ENCODE measurements at regions not wholly inside any gene's neighbourhood (a gene's known extent, or its start where the extent isn't known, plus 50 kb on each side); places are given as distances from the start of the nearest gene placed in this dataset.

DNA sequence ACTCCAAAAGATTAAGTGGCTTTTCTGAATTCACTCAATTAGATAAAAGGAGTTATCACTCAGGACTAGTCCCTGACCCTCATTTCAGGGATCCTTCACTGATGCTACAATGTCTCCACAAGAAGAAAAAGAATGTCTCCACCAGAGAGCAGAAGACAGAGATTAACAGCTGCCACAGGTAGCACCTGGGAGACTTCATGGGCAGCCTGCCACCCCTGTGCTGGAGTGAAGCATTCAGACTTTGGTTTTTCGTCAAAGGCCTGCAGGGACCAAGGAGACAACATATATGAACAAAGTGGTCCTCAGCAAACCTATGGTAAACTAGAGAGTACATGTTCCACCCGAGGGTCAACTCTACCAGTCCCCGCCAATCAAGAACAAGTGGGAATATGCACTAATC lies 197.0 kb upstream of the ACVR2A start:
- no peak for DNase-seq

DNA sequence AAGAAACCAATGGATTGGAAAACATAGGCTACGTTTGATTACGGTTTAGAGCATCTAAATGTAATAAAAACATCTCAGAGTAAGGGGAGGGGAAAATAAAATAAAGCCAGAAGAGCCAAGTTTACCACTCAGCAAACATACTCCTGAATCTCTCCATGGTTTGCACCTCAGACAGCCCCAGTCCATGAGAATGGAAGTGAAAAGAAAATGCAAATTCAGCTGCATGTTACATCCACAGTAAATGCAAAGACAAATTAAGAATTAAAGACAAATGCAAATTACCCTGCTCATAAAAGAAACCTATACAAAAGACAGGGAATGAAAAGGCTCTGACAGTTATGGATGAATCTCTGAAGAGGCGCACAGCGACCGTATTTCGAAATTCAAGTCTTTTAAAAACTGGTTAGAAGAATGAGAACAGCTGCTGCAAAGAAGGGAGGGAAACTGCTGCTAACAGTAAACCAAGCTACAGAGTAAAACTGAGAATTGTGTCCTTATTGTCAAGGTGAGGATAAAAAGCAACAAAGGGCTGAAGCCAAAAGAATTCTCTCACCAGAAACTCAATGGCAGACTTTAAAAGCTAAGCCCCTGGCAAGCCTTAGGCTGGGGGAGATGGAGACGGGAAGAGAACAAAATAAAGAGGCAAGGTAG lies 197.9 kb upstream of the ACVR2A start:
- no peak for DNase-seq

DNA sequence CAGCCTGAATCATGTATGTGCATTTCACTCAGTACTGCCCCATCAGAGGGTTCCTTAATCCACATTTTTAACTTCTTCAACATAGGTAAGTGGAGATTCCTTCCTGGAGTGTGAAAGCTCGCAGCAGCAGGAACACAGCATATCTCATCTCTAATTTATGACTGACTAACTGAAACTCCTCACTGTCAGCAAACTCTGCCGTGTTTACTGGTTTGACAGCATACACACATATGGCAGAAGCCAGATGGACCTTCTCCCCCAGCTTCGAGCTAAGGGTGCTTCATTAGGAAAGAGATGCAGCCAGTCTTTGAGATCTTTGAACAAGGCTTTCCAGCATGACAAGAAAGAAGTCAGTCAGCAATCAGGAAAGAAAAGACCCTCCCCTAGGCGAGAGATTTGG lies 200.3 kb upstream of the ACVR2A start:
- DNase-seq, result no peak

DNA sequence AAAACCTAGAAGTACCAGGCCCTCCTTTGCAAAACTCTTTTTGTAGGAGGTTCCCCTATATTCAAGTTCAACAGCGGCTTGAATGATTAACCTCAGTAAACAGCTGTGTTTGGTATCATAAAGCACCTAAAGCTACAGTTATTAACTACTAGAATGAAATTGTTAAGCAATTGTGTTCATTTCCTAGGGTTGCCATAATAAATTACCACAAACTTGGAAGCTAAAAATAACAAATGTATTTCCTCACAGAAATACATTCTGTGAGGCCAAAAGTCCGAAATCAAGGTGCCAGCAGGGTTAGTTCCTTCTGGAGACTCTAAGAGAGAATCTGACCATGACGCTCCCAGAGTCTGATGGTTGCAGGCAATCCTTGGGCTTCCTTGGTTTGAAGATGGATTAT lies 202.1 kb upstream of the ACVR2A start:
- DNase-seq, result no peak

DNA sequence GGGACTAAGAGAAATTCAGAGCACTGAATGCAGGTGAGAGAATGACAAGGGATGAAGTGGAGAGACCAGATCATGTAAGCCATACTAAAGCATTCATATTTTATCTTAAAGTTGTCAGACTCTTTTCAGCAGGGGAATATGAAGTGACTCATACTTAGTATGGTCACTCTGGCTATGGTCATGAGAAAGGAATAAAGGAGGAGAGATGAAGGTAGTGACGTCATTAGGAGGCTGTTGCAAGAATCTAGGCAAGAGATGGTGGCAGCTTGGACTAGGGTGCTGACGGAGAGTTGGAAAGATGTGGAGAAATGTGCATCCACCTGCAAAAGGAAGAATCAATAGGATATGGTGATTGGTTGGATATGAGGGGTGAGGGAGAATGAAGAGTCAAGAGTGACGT lies 203.2 kb upstream of the ACVR2A start:
- DNase-seq, result no peak

DNA sequence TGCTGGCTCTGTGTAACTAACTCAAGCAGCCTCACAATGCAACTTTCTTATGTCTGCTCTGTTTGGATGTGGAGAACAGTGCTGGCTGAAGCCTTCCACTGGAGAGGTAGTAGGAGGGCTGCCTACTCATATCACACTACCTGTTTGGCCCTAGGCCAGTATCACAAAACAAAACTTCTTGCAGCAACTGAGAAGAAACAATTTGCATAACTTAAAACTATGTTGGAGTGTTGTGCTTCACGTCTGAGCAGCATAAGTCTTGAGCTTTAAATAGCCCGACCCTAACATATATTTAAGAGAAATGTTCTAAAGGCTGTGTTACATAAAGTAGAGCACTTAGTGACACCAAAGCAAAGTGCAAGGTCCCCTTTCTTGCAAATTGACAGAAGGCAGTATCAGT lies 204.9 kb upstream of the ACVR2A start:
- DNase-seq, result no peak

DNA sequence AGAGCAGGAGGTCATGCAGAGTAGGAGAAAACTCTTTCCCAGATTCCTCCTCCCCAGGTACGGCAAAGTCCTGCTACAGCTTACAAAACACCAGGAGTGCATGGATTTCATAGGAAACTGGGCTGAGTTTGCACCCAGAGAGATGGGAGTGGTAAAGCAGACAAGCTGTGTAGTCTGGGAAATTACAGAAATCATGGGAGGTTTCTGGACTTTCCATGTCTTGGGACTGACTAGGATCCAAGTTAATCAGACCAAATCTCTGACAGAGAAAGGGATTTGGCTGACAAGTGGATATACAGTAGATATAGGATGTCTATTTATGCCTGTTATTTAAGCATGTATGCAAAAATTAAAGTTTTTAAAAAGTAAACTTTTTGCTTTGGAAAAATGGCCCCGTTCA lies 205.4 kb upstream of the ACVR2A start:
- no peak for DNase-seq

DNA sequence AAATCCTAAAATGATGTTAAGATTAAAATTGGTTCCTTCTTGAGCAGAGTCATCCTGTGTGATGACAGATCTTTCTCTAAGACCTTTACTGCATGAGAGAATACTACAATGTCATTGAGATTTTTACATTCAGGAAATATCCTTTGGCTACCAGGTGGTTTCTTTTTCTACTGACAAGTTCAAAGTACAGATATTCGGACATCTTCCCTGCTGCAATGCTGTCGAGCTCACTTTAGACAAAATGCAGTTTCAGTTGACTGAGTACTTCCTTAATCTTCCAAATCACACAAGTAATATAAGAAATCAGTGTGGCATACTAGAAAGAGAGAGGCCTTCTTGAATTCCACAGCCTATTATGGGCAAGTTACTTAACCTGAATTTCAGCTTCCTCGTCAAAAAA lies 207.9 kb upstream of the ACVR2A start:
- no peak for DNase-seq

DNA sequence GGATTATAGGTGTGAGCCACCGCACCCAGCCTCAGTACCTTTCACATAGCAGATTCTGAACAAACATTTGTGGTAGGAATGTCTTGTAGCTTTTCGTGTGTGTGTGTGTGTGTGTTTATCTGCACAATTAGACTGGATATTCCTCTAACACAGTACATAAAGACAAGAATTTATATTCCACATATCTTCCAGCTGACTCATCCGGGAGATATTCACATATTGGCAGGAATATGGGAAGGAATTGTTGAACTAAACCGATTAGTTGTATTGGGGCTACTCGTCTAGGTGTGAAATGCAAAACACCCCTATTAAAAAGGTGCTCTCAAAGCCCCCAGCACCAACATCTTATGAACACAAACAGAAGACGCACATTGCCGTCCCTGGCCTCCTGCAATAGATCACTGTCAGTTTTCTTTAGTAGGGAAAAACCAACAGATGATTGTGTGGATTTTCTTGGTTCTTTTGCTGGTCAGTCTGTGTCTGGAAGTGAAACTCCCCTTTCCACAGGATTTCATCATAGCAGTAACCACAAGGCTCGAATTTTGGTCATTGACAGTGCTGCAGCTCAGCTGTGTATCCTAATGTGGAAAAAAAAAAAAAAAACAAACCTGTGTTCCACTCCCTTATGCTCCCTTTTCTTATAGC lies 208.5 kb upstream of the ACVR2A start:
- DNase-seq, result peak; percentile 42

DNA sequence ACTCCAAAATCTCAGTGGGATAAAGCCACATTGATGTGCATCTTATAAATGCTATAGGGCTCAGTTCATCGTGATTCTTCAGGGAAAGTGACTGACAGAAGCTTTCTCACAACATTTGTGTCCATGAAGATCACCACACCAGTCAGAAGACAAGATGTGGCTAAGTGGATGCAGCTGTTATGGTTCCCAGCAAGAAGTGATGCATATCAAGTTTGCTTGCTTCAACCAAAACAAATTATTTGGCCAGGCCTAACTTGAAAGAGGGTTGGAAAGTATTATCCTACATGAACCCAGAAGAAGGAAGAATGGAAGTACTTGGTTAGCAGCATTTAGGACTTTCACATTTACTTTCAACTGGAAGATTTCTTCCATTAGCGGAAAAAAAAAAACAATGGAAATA lies 210.0 kb upstream of the ACVR2A start:
- DNase-seq, result no peak

DNA sequence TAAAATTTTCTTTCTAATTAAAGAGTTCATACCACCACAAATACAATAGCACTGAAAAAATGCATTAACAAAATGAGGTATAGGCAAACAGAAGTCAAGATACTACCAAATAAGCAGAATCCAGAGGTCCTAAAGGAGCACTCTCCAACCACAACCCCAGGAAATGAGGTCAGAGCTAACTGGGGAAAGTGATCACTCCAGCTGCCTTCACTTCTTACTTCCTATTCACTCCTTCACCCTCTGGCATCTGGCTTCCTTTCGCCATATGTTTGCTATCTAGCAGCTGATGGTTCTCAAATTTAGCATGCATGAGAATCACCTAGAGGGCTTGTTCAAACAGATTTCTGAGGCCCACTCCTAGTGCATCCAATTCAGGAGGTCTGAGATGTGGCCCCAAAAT lies 212.6 kb upstream of the ACVR2A start:
- DNase-seq, result no peak

DNA sequence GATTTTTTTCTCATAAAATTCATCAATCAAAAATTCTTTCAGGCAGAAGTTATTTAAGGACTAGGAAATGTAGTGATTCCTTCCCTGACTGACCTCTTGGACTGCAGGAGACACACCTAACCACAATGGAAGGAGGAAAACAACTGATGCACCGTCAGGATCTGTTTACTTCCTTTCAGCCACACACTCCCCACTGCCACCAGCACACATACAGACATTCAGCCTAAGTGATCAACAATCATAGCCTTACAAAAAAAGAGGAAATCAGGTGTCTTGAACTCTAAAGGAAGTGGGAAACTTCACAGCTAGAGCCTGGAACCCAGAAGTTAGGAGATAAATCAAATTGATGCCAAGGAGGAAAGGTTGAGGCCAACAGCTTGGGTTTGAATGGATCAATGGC lies 213.5 kb upstream of the ACVR2A start:
- no peak for DNase-seq

DNA sequence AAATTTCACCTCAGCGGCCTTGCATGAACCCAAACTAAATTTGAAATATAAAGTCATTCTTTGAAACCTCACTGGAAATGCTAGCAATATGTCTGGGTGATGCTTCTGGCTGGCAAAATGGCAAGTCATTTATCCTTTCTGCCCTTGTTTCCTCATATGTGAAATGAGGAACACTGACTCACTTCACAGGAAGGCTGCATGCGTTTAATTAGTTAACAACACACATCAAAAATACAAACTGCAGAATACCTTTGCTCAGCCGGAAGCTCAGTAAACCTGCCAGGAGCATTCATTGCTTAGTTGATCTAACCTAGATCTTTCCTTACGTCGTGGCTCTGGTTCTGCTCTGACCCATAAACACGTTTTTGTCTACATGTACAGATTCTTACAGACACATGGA lies 214.2 kb upstream of the ACVR2A start:
- DNase-seq, result no peak

DNA sequence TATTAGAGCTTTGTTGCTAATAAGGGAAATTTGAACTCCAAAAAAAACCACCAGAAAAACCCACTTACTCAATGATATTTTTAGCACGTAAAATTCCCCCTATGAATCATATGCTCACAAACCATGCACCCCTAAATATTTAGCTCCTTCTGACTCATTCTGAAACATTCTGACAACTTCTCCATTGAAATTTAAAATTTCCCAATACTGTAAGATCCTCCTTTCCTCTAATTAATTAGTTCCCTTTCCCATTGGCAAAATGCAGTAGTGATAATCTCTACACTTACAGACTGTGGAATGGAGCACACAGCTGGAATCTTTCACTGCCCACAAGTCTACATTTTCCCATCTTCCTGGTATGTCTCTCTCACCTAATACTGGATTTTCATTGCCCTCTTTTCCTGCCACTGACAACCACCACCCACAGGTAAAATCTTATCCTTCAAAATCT lies 215.8 kb upstream of the ACVR2A start:
- DNase-seq, result no peak

DNA sequence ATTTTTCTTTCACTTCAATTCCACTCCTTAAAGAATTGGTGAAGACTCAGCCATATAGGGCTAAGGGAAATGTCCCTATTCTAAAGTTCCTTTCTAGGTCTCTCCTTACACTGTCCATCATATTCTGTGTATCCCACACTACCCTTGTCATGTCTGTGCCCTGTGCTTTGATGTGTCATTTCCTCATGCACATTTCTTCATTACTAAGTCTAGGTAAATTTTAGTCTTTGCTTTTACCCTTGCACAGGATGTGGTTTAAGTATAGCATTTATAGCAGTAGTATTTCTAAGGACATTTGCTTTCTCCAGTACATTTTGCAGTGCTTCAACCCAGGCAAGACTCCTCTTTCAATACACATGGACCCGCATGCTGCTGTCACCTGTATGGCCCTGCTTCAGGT lies 221.5 kb upstream of the ACVR2A start:
- no peak for DNase-seq

DNA sequence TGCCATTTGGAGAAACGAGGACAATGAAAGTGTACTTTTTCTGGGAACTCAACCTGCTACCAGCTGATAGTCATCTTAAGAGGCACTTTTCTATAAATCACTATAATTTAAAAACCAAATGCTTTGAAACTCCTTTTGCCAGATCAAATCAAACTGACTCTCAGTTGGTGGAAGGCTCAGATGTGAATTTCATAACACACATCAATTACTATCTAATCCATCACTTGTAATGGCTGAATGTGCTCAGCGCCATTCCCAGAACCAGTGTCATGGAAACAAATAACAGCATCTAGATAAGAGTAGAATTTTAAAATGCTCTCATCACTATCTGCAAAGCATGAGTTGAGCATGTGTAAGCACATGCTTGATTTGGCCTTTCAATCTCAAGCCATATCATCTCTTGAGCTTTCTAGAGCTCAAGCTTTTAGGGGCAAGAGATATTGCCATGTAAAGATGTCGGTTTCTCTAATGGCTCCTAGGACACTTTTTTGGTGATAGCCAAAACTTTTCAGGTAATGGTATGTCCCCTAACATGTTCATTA lies 223.1 kb upstream of the ACVR2A start:
- no peak for DNase-seq

DNA sequence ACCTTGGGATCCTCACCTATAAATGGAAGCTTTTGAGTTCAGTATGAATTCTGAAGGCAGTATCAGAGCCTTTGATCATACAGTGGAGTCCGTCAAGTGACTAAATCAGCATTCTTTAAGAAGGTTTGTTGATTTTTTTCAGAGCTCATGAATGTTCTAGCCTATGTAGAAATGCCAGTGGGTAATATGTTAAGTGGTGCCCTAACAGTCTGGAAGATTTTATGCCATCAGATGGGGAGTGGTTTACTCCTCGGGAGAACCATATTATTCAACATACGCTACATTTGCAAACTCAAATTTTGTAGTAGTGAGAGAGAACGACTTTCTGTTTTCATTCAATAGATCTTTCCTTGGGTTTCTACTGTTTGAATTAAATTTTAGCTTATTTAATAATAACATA lies 225.0 kb upstream of the ACVR2A start:
- DNase-seq, result no peak

DNA sequence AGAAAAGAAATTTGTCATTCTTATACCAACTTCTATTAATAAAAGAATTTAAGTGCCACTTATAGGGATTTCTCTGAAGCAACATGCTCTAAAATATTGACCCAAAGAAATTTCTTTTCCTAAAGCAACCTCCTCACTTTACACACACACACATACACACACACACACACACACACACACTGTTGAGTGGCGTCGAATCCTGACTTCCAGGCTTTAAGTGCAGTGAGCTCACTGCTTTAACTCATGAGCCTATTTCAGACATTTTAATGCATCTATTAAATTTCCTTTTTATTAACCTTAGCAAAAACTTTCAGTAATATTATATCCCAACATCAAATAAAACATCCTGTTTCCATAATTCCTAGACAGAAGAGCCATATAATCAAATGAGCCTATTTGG lies 229.1 kb upstream of the ACVR2A start:
- DNase-seq, result no peak

DNA sequence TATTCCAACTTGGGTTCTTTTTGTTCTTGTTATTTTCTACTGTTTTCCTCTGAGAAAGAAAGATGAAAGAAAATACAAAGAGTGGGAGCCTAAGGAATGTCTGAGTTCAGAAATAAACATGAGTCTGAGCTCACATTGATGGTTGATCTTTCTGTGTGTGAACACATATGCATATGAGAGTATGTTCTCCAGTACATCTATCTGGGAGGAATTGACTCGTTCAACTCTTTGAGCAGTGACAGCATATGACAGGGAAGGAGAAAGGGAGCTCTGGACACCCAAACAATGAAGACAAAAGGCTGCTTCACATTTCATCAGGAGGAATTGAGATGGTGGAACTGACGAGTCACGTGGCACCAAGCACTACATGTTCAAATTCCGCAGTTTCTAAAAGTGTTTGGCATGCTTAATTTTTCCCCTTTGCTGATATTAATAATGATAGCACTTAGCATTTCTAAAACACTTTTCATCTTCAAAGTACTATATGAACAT lies 229.8 kb upstream of the ACVR2A start:
- no peak for DNase-seq

DNA sequence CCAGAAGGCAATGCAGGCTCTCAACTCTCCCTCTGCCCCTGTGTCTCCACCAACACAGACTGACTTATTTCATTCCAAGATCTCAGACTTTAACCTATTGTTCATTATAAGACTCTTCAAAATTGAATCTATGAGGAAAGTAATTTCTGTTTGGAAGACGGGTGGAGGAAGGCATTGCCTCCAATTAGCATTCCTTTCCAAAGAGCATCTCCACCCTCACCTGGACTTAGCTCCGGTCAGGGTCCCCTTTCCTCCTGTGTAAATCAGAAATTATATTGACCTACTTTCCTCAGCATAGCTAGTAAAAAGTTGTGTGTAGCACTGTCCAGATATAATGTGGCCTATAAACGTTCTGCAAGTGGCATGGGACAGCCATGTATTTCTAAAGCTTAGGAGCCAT lies 230.4 kb upstream of the ACVR2A start:
- no peak for DNase-seq

DNA sequence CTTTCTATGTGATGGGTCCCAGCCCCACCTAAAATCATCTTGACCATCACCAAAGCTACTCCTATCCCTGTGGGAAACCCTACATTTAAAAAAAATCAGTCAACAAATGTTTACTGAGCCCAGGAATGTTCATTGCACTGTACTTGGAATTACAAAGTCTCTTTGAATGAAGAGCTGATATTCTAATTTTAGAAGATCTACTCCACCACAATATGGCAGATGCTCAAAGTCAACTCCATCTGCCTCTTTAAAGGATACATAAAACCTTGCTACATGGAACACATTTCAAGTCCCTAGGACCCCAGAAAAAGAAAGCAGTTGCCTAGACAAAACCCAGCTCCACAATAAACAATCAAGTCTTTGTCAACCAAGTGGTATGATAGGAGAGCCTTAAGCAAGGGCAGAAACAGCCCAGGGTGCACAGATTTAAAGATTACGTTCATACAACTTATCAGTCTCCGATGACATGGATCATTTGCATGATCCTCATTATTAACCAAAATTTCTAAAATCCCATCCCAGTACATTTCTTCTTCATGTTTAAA lies 234.3 kb upstream of the ACVR2A start:
- DNase-seq, result no peak

DNA sequence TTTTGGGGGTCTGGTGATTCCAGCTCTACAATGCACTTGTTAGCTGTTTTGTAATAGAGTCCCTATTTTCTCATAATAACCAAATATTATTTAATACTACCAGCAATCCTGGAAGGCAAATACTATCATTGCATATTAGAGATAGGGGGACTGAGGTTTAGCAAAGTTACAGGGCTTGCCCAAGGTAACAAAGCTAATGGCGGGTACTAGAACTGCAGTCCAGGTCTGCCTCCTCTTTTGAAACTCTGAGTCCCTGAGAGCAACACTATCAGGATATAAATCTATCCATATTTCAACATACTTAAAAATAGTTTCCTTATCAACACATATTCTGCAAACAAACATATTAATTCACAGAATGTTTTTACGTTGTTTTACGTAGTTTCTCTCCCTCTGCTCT lies 235.5 kb upstream of the ACVR2A start:
- DNase-seq, result no peak

DNA sequence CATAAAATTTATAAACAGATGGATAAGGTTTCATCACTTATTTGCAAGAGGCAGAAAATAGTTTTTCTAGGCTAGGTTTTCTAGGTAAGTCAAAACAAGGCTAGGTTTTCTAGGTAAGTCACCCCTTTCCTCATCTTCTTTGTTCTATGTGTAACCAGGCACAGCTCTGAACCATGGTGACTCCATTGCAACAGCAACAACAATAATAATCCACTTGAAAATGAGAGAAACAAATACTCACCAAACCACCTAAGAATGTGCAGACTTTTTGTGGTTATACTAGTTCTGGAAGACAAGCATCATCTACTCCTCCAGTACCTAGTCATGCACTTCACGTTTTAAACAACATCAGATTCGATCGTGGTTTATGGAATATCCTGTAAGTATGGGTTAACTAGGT lies 237.4 kb upstream of the ACVR2A start:
- no peak for DNase-seq

DNA sequence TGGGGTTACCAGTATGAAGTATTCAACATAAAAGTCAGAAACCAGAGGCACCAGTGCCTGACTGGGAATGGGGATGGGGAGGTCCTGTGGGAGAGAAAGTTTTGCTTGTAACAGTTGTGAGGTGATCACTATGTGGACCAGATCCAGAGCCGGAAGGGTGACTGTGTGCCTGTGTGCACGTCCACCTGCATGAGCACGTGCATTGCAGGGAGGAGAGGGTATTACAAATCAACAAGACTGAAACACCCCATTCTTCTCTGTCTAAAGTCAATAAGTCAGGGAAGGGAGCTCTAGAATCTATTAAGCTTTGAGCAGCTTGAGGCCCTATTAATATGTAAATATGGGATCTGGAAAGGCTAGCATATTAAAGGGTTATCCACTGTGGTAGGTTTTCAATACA lies 241.0 kb upstream of the ACVR2A start:
- DNase-seq, result no peak

All from femur (tissue), 1 donor.